ENCODE measurements at regions not wholly inside any gene's neighbourhood (a gene's known extent, or its start where the extent isn't known, plus 50 kb on each side); places are given as distances from the start of the nearest gene placed in this dataset.
A peak's percentile ranks its signal among the peaks of the same experiment; 100 is the strongest.

DNA sequence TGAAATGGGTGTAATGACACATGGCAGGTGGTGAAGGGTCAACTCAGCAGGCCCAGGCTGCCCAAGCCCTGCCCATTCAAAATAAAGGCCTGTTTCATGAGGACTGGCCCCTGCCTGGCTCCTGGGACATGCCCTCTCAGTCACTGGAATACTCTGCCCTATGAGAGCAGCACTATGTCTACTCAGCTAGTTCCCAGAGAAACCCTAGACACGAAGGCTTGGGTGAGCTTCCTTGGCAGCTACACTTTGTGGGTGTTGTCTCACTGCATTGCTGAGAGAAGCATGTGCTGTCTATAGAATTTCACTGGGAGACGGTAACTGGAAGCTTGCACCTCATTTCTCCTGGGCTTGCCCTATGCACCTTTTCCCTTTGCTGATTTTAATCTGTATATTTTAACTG is 752.8 kb downstream of the LIG4 start:
- Histone ChIP-seq H3K36me3 (no peaks in the 10 kb centered on the region), H3K27ac (no peak overlapping the region), H3K4me3 (no peak overlapping the region), H3K9me3 (no peaks in the 10 kb centered on the region), H3K4me1 (ENCODE audit: control insufficient read depth in 1 of 2, low read depth in 2 of 2) (peaks cover 24 to 46% of the 10 kb centered on the region in 2 donors), H3K27me3 (replicated peaks; ENCODE audit: insufficient read depth) (no peaks in the 10 kb centered on the region)
- TF ChIP-seq, protein P1, sequence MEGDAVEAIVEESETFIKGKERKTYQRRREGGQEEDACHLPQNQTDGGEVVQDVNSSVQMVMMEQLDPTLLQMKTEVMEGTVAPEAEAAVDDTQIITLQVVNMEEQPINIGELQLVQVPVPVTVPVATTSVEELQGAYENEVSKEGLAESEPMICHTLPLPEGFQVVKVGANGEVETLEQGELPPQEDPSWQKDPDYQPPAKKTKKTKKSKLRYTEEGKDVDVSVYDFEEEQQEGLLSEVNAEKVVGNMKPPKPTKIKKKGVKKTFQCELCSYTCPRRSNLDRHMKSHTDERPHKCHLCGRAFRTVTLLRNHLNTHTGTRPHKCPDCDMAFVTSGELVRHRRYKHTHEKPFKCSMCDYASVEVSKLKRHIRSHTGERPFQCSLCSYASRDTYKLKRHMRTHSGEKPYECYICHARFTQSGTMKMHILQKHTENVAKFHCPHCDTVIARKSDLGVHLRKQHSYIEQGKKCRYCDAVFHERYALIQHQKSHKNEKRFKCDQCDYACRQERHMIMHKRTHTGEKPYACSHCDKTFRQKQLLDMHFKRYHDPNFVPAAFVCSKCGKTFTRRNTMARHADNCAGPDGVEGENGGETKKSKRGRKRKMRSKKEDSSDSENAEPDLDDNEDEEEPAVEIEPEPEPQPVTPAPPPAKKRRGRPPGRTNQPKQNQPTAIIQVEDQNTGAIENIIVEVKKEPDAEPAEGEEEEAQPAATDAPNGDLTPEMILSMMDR (IDR thresholded peaks at IDR 0.05), result no peak
- ATAC-seq (ENCODE audit: insufficient number of reproducible peaks, low FRiP score, low read depth) (no peak), DNase-seq (ENCODE audit: low spot score) (no peak)

DNA sequence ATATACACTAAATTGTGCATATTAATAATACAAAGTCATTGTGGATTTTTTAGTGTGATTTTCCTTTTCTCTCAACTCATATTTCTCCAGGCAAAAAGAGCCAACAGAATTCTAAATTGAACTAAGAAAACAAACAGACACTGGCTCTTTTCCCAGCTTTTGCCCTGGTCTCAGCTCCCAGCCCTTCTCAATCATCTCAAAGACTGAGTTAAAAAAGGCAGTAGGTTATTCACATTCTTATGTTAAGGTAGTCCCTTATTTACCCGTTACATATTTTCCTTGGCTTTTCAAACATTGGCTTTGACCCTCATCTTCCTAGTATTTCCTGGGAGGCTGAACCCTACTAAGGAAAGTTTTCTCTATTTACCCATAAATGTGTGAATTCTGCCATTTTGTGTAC is 753.6 kb downstream of the LIG4 start:
- no peak for ATAC-seq (ENCODE audit: insufficient number of reproducible peaks, low FRiP score, low read depth)
- Histone ChIP-seq H3K9me3 (no peaks in the 10 kb centered on the region), H3K27ac (peak overlapping the region in 1 of 2 donors; percentile 4)

DNA sequence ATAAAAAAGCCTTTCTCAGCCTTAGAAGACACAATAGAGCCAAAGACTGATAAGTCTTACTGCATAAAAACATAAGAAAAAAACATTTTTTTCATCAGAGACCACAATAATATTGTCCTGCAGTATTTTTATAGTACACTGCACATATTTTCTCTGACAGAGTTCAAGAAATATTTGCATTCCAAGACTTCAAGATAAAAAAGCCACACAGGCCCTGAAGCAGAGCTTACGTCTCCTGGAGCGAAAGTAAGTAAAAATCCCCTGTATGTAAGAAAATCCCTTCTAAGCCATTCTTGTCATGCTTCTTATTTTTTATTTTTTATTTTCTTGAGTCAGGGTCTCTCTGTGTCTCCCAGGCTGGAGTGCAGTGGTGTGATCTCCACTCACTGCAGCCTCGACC is 755.9 kb downstream of the LIG4 start:
- Histone ChIP-seq H3K4me3 (peak overlapping the region; percentile 40), H3K4me1 (ENCODE audit: control insufficient read depth in 1 of 2, low read depth in 2 of 2) (peaks cover 24 to 63% of the 10 kb centered on the region in 2 donors), H3K36me3 (no peaks in the 10 kb centered on the region), H3K27me3 (replicated peaks; ENCODE audit: insufficient read depth) (no peaks in the 10 kb centered on the region), H3K9me3 (no peaks in the 10 kb centered on the region), H3K27ac (peak overlapping the region; percentile 19 to 63)
- no peak for ATAC-seq (ENCODE audit: insufficient number of reproducible peaks, low FRiP score, low read depth)
- DNase-seq (ENCODE audit: low spot score), result no peak
- TF ChIP-seq, protein P1 (IDR thresholded peaks at IDR 0.05), result no peak

More for the DNA sequence above, 753.6 kb downstream of the LIG4 start:
- Histone ChIP-seq H3K36me3 (no peaks in the 10 kb centered on the region), H3K27me3 (replicated peaks; ENCODE audit: insufficient read depth) (no peaks in the 10 kb centered on the region), H3K4me3 (peak overlapping the region; percentile 3), H3K4me1 (ENCODE audit: control insufficient read depth in 1 of 2, low read depth in 2 of 2) (peaks cover 24 to 54% of the 10 kb centered on the region in 2 donors)
- TF ChIP-seq, protein P1 (IDR thresholded peaks at IDR 0.05), result no peak
- no peak for DNase-seq (ENCODE audit: low spot score)

DNA sequence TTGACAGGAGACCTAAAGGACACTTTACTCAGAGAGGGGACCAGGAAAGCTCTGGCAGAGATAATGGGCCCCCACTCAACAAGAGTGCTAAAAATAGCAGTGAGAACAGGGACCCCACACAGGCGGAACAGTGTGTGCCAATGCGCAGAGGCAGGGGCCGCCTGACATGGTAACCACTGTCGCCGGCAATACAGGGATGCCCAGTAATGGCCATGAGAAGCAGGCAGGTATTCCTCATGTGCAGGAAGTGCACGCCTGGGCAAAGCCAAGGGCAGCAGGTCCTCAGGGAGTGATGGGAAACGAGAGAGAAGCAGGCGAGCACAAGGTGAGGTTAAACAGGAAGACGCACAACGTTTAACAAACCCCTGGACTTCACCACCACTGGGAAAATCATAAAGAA is 757.1 kb downstream of the LIG4 start:
- TF ChIP-seq, protein P1 (IDR thresholded peaks at IDR 0.05), result no peak
- DNase-seq (ENCODE audit: low spot score) (no peak), ATAC-seq (ENCODE audit: insufficient number of reproducible peaks, low FRiP score, low read depth) (no peak)
- H3K27me3 ChIP-seq (replicated peaks; ENCODE audit: insufficient read depth), result no peaks in the 10 kb centered on the region
- H3K27ac ChIP-seq, result no peak overlapping the region
- H3K4me3 ChIP-seq, result no peak overlapping the region
- no peaks in the 10 kb centered on the region for H3K36me3 ChIP-seq
- peaks cover 24 to 63% of the 10 kb centered on the region in 2 donors for H3K4me1 ChIP-seq (ENCODE audit: control insufficient read depth in 1 of 2, low read depth in 2 of 2)
- no peaks in the 10 kb centered on the region for H3K9me3 ChIP-seq

DNA sequence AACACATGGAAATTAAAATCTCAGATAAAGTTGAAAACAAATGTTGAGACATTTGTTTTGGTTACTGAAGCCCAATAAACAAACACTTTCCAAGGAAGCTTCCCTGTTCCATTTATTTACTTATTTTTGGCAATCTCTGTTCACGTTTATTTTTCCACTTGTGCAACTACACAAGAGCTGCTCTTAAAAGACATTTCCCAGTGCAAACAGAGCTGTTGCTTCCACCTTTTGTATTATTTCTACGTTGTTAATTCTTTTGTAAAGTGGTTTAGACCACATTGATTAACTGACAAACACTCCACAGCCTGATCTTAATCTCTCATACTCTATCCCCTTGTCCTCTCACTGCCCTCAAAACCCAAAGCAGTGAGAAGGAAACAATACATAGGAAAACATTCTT is 757.6 kb downstream of the LIG4 start:
- Histone ChIP-seq H3K27me3 (replicated peaks; ENCODE audit: insufficient read depth) (no peaks in the 10 kb centered on the region), H3K4me1 (ENCODE audit: control insufficient read depth in 1 of 2, low read depth in 2 of 2) (peaks cover 24 to 63% of the 10 kb centered on the region in 2 donors), H3K36me3 (no peaks in the 10 kb centered on the region), H3K4me3 (no peak overlapping the region), H3K27ac (no peak overlapping the region), H3K9me3 (no peaks in the 10 kb centered on the region)
- TF ChIP-seq, protein P1 (IDR thresholded peaks at IDR 0.05), result no peak
- no peak for ATAC-seq (ENCODE audit: insufficient number of reproducible peaks, low FRiP score, low read depth)
- DNase-seq (ENCODE audit: low spot score), result no peak
